ENCODE measurements at regions not wholly inside any gene's neighbourhood (a gene's known extent, or its start where the extent isn't known, plus 50 kb on each side); places are given as distances from the start of the nearest gene placed in this dataset.

DNA sequence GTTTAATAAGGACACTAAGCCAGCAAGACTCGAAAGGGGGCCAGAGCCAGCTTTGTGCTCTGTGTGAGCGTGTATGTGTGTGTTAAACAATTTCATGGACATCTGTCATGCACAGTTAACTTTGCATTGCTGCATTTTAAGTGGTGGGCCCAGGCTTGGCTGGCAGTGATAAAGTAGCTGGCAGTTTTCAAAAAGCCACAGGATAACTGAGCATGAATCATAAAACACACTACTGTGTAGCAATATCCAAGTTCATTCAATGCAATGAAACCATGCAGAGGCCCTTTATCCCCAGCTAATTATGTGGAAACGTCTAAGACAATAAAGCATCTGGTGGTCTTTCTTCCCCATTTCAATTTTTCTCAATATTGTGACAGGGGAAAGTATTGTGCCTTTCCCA is 132.9 kb downstream of the NKX6-1 start:
- H3K36me3 ChIP-seq, result no peaks in the 10 kb centered on the region
- no peak overlapping the region for H3K27ac ChIP-seq
- H3K4me1 ChIP-seq, result no peaks in the 10 kb centered on the region
- TF ChIP-seq, protein P1, sequence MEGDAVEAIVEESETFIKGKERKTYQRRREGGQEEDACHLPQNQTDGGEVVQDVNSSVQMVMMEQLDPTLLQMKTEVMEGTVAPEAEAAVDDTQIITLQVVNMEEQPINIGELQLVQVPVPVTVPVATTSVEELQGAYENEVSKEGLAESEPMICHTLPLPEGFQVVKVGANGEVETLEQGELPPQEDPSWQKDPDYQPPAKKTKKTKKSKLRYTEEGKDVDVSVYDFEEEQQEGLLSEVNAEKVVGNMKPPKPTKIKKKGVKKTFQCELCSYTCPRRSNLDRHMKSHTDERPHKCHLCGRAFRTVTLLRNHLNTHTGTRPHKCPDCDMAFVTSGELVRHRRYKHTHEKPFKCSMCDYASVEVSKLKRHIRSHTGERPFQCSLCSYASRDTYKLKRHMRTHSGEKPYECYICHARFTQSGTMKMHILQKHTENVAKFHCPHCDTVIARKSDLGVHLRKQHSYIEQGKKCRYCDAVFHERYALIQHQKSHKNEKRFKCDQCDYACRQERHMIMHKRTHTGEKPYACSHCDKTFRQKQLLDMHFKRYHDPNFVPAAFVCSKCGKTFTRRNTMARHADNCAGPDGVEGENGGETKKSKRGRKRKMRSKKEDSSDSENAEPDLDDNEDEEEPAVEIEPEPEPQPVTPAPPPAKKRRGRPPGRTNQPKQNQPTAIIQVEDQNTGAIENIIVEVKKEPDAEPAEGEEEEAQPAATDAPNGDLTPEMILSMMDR (IDR thresholded peaks at IDR 0.05), result no peak
- TF ChIP-seq EP300 (IDR thresholded peaks at IDR 0.05) (no peak), POLR2A (IDR thresholded peaks at IDR 0.05) (no peak)
- peaks cover 0 to 7% (median 0%) of the 10 kb centered on the region in 4 donors for H3K9me3 ChIP-seq
- 23 to 33% methylated on average over 3 of the region's 3 CpGs for WGBS, 2 donors
- H3K27me3 ChIP-seq, result no peaks in the 10 kb centered on the region
- H3K4me3 ChIP-seq, result no peak overlapping the region
- no peak for DNase-seq (ENCODE audit: low spot score in 2 of 2)

DNA sequence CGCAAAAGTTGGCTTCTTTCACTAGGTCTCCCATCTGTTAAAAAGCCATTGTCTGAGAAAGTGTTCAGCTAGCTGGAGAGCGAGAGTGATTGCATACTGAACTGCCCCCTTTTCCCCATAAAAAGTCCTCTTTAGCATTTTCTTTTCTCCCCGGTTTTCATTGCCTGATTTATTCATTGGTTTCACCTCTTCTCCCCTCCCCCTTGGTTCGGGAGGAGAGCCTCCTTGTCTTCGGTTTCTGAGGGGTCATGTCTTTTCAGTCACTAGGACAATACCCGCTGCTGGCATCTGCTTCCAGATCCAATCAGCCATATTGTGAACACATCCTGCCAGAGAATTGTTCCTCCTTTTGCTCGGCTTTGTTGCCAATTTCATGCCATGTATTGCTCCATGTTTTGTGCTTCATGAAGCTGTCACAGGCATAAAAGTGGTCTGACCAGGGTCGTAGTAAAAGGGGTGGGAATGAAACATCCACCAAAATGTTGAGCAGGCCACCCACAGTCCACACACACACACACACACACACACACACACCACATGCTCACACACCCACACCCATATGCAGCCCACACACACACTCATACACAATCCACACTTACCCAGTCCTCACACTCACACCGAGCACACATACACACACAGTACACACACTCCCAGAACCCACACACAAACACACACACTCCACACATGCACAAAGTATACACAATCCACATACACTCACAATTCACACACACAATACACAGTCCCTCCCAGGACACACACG is 136.0 kb downstream of the NKX6-1 start:
- Histone ChIP-seq H3K9me3 (peaks cover 0 to 7% (median 0%) of the 10 kb centered on the region in 4 donors), H3K4me3 (no peak overlapping the region), H3K36me3 (no peaks in the 10 kb centered on the region), H3K27ac (no peak overlapping the region), H3K27me3 (no peaks in the 10 kb centered on the region), H3K4me1 (no peaks in the 10 kb centered on the region)
- DNase-seq (ENCODE audit: low spot score in 2 of 2), result no peak
- WGBS, 2 donors, result 49 to 50% methylated on average over 10 of the region's 10 CpGs
- TF ChIP-seq EP300 (IDR thresholded peaks at IDR 0.05) (no peak), POLR2A (IDR thresholded peaks at IDR 0.05) (no peak)
- TF ChIP-seq, protein P1 (IDR thresholded peaks at IDR 0.05), result no peak

DNA sequence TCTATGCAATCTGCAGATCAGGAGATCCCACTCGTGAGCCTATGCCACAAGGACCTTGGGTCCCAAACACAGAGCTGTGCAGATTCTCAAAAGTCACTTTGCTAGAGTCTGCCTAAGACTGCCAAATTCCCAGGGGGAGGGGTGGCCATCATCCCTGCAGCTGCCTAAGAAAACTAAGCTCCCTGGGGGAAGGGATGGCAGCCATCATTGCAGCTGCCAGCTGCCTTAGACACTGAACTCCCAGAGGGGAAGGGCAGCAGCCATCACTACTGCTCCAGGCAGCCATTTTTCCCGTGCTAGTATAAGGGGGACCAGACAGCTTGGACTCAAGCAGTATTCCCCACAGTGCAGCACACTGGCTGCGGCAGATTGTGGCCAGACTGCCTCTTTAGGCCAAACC is 156.9 kb downstream of the NKX6-1 start:
- no peaks in the 10 kb centered on the region for H3K4me1 ChIP-seq
- no peaks in the 10 kb centered on the region for H3K36me3 ChIP-seq
- H3K9me3 ChIP-seq, result peaks cover 0 to 50% (median 3%) of the 10 kb centered on the region in 4 donors
- H3K27me3 ChIP-seq, result no peaks in the 10 kb centered on the region
- no peak for DNase-seq (ENCODE audit: low spot score in 2 of 2)
- WGBS, 2 donors, result 80 to 83% methylated on average over 3 of the region's 3 CpGs
- TF ChIP-seq POLR2A (IDR thresholded peaks at IDR 0.05) (no peak), EP300 (IDR thresholded peaks at IDR 0.05) (no peak)
- TF ChIP-seq, protein P1 (IDR thresholded peaks at IDR 0.05), result no peak
- no peak overlapping the region for H3K27ac ChIP-seq
- H3K4me3 ChIP-seq, result no peak overlapping the region

DNA sequence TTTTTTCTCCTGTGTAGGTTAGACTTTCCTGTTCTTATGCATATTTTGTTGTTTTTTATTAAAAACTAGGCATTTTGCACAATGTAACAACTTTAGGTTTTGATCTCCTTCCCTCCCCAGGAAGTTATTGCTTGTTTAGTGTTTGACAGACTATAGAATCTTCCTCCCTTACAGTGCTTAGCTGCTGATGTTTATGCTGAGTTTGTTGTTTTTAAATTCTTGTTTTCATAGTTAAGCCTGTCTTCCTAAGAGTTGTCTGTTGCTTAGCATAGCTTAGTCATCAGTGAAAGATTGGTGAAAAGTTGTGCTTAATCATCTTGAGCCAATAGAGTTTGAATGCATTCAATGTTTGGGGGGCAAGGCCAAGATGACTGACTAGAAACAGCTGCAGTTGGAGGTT is 157.5 kb downstream of the NKX6-1 start:
- no peak for DNase-seq (ENCODE audit: low spot score in 2 of 2)
- Histone ChIP-seq H3K27me3 (no peaks in the 10 kb centered on the region), H3K4me3 (no peak overlapping the region), H3K36me3 (no peaks in the 10 kb centered on the region), H3K9me3 (peaks cover 0 to 50% (median 3%) of the 10 kb centered on the region in 4 donors), H3K27ac (no peak overlapping the region), H3K4me1 (no peaks in the 10 kb centered on the region)
- TF ChIP-seq, protein P1 (IDR thresholded peaks at IDR 0.05), result no peak
- TF ChIP-seq POLR2A (IDR thresholded peaks at IDR 0.05) (no peak), EP300 (IDR thresholded peaks at IDR 0.05) (no peak)

DNA sequence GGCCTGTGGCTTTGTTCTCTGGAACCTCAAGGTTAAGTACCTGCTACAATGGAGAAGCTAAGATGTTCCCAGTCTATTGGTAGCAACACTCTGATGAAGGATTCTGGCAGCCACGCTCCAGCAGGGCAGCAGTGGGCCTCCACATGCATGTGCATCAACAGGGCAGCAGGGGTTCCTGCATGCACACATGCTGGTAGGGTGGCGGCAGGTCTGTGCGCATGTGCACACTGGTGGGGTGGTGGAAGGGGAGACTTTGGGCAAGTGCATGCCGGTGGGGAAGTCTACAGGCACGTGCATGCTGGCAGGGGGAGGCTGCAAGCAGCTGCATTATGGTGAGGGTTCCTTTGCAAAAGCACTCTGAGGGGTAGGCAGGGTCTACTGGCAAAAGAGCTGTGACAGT is 160.7 kb downstream of the NKX6-1 start:
- no peak overlapping the region for H3K27ac ChIP-seq
- H3K4me1 ChIP-seq, result no peaks in the 10 kb centered on the region
- no peak overlapping the region for H3K4me3 ChIP-seq
- 84 to 94% methylated on average over 5 of the region's 5 CpGs for WGBS, 2 donors
- H3K36me3 ChIP-seq, result no peaks in the 10 kb centered on the region
- H3K9me3 ChIP-seq, result peaks cover 0 to 28% (median 3%) of the 10 kb centered on the region in 4 donors
- H3K27me3 ChIP-seq, result no peaks in the 10 kb centered on the region
- TF ChIP-seq, protein P1 (IDR thresholded peaks at IDR 0.05), result no peak
- TF ChIP-seq EP300 (IDR thresholded peaks at IDR 0.05) (no peak), POLR2A (IDR thresholded peaks at IDR 0.05) (no peak)
- DNase-seq (ENCODE audit: low spot score in 2 of 2), result no peak

All from tibial nerve (tissue), 4 donors.